Activated CD4-positive, alpha-beta T cell treated with anti-CD3 and anti-CD28 coated beads, Interleukin-2, amount 50 U/mL, for 48 hours (primary cell): ENCODE measurements at regions not wholly inside any gene's neighbourhood (a gene's known extent, or its start where the extent isn't known, plus 50 kb on each side); places are given as distances from the start of the nearest gene placed in this dataset.
"Not testable (repeated sequence)": the region's sequence is repeated elsewhere in the genome, so short reads cannot be mapped to it uniquely, and the experiment has no call there.

Experiments
- DNase-seq, 2 experiments: peaks; one replicate each; pipeline ENCODE4 v3.0.0-alpha.2; 2020

DNA sequence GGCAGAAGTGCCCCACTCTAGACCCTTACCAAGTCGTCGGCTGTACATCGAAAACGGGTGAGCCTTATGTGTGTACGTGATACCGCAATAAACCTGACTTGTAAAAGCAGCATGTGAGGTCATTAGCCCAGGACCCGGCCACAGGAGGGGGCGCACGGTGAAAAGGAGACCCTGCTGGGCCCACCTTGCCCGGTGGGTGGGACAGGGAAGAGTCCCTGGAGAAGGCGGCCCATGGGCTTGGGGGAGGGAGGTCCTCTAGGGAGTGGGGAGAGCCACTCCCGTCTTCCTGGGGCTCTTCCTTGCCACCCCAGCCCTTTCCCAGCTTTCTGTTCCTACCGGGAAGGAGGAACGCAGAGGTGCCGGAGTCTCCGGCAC is 188.8 kb downstream of the NPIPB11 start:
- DNase-seq: not testable (repeated sequence)

DNA sequence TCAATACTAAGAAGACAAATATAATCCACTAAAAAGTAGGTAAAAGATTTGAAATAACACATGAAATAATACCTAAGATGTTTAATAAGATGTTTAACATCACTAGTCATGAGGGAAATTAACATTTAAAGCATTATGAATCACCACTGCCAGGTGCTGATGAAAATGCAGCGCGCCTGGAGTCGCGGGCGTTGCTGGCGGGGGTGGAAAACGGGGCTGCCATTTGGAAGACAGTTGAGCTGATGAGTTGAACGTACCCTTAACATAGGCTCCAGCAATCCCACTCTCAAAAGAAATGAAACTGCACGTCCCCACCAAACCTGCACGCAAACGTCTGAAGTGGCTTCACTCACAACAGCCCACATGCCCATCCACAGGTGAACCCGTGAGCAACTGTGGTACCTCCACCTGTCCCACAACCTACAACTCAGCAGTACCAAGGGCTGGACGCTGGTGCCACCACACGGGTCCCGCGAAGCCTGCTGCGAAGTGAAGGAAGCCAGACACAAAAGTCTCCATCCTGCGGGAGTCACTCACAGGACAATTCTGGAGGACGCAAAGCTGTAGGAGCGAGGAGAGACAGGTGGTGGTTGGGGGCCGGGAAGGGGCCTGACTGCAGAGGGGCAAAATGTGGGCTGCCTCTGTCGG is 189.3 kb downstream of the NPIPB11 start:
- DNase-seq: not testable (repeated sequence)

DNA sequence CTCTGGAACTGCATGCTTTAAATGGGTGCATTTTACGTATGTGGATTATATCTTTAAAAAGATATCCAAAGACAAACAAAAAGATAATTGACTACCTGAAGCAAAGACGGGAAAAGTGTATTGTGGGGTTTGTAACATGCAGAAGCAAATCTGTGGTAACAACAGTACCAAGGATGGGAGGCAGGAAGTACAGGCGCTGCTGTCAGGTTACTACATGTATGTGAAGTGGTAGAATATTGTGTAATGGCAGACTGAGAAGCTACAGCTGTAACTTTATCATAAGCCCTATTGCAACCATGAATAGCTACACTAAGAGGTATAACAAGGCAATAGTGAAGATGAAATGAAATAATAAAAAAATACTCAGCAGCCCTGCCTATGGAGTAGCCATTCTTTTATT is 192.7 kb downstream of the NPIPB11 start:
- not testable (repeated sequence) for DNase-seq

DNA sequence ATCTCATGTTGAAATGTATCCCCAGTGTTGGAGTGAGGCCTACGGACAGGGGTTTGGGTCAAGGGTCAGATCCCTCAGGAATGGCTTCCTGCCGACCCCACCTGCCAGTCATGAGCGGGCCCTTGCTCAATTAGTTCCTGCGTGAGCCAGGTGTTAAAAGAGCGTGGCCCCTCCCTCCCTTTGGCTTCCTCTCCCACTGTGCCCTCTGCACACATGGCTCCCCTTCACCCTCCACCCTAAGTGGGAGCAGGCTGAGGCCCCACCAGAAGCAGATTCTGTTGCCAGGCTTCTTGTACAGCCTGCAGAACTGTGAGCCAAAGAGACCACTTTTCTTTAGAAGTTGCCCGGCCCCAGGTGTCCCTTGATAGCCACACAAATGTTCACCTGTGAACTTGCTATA is 193.3 kb downstream of the NPIPB11 start:
- not testable (repeated sequence) for DNase-seq

DNA sequence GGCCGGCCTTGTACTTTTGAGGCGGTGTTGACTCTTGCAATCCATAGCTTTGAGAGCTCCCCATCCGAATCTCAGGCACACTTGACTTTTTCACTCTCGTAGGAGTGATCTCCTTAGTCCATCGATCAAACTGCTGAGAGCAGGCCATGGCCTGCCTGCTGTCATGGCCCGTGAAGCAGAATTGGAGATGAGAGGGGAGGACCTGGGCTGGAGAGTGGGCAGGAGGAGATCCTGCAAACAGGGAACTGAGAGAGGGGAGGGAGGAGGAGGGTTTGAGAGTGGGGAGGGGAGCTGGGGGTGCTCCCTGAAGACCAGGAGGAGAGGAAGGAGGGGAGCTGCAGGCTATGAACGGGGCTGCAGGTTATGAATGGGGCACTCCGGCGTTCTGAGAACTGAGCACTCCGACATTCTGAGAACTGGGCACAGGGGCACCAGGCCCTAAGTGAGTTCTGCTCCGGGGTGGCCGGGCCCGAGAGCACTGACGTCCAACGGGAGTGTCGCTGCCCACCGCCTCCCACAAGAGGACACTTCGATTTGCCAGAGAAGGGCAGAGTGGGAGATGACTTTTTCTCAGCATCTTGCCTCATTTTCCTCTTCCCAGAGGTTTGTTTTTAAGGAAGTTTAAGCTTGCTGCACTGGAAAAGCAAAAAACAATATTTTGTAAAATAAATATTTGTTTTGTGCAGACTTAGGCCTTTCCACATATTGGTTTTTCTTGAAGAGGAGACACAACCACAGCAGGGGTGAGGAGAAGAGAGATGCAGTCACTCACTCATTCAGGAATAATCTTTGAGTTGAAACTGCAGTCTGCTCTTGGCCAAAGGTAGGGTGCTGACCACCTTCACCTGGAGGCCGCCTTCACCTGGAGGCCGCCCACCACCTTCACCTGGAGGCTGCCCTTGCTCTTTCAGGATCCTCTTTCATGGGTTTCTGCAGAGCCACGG is 194.2 kb downstream of the NPIPB11 start:
- not testable (repeated sequence) for DNase-seq

DNA sequence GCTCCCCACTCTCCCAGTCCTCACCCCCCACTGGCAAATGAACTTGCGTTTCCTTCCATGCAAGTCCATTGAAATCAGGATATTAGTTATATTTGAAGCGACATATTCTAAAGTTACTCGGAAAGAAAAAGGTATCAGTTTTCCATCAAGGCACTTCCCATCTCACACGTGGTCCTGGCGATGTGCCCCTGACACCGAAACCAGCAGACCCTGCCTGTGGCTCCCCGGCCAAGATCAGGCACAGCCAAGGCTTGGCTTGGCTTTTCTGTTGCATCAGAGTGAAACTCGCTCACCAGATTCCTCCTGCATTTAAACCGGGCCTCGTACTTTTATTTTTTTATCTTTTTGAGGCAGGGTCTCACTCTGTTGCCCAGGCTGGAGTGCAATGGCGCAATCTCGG is 195.1 kb downstream of the NPIPB11 start:
- not testable (repeated sequence) for DNase-seq

DNA sequence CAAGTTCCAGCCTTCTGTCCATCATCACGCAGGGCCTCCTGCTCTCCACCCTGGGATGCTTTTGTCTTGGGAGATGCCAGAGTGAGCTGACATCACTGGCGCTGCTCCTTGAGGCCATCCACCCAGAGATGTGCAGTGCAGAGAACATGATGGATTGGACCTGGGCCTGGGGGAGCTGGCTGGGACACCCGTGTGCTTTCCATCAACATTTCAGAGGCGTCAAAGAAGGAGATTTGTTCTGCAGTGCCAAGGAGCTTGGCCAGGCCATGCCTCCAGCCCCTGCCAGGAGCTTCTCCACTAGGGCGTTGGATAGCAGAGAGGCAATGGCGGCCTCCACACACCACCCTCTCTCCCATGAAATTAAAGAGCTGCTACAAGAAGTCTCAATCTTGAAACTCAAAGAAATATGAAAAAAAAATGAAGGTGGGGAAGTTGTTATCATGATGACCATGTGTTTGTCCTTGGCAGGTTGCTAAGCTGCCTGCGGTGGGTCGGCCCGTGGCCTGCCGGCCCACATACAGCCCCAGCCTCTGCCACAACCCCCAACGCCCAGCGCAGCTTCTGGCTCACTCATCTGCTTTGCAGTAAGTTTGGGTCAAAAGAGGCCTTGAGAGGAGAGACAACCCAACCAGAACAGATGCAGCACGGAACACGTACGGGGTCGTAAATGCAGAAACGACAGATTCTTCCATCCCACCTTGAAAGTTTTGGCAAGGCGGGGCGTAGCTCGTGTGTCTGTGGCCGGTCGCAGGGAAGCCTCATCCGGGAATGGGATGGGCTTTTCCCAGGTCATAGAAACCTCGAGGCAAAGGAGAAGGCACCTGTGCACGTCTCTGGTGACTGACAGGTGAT is 196.0 kb downstream of the NPIPB11 start:
- DNase-seq: not testable (repeated sequence)

DNA sequence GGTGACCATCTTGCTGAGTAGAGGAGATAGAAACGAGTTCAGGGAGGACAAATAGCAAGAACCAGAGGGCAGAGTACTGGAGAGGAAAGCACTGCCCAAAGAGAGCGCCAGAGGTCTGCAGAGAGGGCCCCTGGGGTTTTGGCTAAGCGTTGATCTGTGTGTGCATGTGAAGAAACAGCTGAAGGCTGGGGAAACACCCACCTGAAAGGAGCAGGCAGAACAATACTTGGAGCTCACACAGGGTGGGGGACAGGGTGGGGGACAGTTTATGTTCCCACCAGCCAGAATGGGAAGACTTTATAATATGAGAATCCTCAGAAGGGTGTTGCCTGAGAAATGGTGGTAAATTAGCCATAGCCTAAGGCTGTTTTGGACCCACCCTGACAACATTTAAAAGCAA is 200.4 kb downstream of the NPIPB11 start:
- DNase-seq: not testable (repeated sequence)

DNA sequence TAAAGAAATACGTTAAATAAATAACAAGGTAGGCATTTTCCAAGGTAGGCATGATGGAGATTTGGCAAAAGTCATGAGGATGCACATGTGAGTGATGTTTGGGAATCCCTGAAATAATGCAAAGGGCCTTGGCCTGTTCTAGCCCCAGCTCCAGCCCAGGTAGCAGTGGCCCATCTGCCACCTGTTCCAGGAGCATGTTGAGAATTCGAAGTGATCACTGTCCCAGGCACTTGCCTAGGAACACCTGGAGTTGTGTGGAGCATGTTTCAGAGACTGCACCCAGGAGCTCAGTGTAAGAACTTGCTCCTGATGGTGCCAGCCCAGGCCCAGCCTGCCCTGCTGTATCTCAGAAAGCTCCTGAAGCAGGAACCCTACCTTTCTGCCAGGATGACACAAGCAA is 201.4 kb downstream of the NPIPB11 start:
- DNase-seq: not testable (repeated sequence)

DNA sequence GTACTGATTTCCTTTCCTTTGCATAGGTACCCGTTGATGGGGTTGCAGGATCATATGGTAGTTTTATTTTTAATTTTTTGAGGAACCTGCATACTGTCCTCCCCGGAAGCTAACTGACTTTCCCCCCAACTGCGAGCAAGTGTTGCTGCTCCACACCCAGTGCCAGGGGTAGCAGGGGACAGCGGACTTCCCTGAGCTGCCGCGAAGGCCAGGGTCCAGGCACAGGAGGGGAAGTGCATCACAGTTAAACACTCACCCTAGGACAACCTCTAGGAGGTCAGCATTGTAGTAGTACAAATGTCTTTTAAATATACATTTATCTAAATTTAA is 201.7 kb downstream of the NPIPB11 start:
- DNase-seq: no peak

DNA sequence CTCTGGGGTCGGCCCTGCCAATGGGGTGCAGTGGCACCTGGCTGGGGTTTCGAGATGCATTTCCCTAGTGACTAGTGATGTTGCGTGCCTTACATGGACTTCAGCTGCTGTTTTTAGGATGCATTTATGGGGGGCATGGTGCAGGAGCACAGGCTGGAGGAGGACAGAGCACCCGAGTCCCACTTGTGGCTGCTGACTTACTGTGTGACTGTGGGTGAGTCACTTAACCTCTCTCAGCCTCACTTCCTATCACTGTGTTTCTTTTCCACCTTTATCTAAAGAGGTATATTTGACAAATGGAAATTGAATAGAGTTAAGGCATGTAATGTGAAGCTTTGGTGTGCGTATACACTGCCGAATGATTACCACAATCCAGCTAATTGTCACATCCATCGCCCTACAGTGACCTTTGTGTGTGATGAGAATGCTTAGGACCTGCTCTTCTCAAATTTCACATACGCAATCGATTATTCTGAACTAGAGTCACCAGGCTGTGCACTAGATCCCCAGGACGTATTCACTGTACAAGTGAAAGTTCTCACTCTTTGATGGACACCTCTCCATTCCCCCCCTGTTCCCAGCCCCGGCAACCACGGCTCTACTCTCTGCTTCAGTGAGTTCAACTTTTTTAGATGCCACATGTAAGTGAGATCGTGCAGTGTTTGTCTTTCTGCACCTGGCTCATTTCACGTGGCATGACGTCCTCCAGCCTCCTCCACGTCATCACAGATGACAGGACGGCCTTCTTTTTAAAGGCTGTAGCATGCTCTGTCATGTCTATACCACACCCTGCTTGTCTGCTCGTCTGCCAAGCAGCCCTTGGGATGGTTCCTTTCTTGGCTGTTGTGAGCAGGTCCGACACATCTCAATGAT is 202.3 kb downstream of the NPIPB11 start:
- DNase-seq: not testable (repeated sequence)

DNA sequence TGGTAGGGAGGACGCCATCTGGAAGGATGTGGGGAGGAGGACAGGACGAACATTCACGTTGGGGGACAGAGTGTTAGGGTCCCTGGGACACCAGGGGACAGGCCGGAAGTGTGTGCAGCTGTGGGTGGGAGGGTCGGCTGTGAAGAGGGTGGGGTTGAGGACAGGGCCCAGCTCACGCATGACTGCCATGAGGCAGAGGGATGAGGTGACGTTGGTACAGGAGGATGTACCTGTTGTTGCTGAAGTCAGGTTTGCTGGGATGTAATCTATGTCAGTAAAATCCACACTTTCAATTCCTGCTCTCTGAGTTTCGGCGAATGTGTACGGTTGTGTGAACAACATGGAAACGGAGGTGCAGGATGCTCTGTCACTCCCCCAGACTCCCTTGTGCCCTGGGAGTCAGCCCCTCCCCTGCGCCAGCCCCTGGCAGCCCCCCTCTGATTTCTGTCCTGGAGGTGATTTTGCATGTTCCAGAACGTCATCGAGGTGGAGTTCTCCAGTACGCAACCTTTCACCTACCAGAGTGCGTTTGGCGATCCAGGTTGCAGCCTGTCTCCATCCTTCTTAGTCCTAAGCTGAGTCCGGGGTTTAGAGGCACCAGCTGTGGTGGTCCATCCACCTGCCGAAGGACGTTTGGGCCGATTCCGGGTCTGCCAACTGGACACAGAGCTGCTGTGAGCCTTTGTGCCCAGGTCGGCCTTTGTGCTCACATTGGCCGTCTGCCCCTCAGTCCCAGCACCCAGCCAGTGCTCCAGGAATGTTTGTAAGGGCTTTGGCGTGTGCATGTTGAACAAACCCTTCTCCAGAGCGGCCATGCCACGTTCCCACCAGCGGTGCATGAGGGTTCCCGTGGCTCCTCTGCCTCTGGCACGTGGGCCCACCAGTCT is 203.2 kb downstream of the NPIPB11 start:
- DNase-seq: not testable (repeated sequence)

DNA sequence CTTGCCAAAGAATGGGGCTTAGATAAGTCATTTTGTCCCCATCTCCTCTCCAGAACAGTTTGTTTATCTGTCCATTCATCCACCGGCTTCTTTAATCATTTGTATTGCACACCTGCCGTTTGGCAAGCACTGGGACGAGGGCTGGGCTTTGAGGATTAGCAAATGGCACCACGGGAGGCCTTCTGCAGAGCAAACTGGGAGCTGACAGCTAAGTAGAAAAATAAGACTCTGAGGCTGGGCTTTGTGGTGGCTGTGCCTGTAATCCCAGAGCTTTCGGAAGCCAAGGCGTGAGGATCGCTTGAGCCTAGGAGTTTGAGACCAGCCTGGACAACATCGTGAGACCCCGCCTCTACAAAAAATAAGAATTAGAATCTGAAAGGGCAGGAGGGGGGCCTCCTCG is 203.9 kb downstream of the NPIPB11 start:
- not testable (repeated sequence) for DNase-seq

DNA sequence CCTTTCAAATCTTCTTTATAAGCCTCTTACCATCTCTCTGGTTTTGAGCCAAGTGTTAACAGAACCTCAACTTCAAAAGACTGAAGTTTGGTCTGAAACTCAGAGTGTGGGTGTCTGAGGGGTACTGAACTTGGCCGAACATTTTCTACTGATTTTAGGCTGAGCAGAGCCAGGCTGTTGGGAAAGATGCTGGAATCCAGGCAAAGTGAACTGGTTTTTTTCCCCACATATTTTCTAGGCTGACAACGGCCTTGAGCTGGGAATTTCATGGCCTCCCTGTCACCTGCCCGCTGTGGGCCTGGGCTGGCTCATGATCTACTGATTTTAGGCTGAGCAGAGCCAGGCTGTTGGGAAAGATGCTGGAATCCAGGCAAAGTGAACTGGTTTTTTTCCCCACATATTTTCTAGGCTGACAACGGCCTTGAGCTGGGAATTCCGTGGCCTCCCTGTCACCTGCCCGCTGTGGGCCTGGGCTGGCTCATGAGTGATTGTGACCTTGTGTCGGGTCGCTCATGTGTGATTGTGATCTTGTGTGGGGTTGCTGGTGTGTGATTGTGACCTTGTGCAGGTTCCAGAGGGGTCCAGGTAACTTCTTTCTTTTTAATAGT is 204.4 kb downstream of the NPIPB11 start:
- DNase-seq: not testable (repeated sequence)

DNA sequence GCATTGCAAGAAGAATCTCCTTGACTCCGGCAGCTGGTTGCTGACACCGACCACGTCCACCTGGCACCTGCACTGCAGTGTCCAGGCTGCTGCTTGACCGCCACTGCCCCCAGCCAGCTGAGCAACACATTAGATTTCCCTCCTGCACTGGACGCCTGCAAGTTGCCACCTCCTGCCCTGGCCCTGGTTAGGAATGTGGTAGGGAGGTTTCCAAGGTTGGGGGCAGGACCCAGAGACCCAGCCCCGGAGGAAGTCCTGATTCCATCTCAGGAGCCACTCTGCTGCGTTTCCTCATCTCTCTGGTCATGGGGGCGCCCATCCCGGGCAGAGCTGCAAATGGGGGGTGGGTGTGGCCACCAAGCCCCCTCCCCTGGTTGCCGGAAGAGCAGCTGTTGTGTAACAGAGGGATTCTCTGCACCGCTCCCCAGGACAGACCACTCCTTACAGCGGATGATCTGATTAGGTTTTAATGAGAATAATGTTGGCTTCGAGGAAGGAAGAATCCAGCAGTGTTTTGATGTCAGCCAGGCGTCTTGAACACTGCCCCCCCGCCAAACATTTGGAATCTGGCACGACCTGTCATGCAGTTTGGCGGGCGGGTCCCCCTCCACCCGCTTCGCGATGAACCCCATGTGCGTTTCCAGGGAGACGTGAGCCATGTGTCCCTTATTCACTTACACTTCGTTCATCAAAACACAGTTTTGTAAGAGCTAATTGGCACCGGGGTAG is 205.1 kb downstream of the NPIPB11 start:
- DNase-seq: not testable (repeated sequence)

DNA sequence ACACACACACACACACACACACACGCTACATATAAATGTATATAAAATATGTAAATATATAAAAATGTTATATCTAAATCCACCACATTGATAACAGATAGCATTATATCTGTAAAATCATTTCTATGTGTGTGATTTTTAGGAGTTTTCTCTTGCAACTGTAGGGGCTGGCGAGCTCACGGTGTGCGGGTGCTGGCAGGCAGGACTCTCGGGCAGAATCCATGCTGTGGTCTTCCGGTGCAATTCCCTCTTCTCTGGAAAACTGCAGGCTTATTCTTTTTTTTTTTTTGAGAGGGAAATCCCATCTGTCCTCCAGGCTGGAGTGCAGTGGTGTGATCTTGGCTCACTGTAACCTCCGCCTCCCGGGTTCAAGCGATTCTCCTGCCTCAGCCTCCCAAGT is 205.8 kb downstream of the NPIPB11 start:
- DNase-seq: not testable (repeated sequence)

DNA sequence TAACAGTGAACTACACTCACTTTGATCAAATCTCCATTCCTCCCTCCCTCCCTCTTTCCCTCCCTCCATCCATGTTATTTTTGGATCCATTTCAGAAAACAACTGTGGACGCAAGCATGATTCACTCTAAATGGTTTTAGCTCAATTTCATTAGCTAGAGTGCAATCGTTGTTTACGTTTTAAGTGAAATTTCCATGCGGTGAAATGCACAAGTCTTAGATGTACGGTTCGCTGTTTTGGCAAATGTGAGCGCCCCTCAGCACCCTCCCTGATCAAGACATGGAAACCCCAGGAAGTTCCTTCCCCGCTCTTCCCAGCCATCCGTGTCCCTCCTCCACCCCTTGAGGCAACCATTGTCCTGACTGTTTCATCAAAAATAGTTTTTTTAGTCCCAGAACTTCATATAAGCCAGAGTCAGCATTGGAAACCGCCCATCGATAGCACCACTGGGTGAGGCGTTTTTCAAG is 206.3 kb downstream of the NPIPB11 start:
- not testable (repeated sequence) for DNase-seq

DNA sequence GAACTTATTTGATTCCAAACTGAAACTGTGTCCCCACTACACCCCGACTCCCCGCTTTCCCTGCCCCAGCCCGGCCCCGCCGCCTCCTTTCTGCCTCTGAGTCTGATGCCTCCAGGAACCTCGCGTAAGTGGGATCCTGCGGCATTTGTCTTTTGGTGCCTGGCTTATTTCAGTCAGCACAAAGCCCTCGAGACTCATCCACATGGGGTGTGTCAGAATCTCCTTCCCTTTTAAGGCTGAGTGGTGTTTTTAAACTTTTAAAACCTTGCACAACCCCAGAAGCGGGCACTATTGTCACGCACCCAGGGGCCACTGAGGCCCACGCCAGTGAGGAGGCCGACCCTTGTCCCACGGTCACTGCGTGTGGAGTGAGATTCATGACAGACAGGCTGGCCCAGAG is 206.9 kb downstream of the NPIPB11 start:
- not testable (repeated sequence) for DNase-seq

DNA sequence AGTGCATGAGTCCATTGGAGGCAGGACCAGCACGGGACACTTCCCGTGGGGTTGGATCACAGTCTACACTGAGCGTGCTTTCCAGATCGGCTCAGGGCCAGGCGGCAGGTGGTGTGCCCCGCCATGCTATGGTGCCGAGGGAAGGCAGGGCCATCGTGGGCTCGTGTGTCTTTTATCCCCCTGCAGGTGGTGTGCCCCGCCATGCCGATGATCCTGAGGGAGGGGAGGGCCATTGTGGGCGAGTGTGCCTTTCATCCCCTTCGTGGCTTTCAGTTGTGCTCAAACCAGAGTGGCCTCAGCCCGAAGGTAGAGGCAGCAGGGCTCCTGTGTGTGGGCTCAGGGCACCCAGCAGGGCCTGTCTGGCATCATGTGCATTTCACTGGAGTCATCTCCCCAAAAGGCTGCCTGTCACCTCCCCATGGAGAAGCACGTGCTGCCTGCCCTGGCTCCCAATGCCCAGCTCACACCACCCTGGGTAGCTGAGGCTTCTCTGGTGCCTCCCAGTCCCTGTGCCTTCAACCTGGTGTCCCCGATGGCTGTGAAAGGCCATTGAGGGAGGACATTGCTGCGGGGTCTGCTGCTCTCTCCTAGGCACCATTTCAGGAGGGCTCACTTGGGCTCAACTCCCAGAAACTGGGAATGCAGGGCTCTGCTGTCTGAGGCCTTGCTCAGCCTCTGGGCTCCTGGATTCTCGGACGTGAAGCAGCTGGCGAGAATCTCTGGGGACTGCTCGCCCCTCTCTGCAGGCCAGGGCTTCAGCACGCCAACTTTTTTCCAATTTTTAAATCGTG is 207.6 kb downstream of the NPIPB11 start:
- no peak for DNase-seq
